Nephron (organoid): ENCODE measurements at regions not wholly inside any gene's neighbourhood (a gene's known extent, or its start where the extent isn't known, plus 50 kb on each side); places are given as distances from the start of the nearest gene placed in this dataset.

ENCODE experiments used
- H3K27ac Mint-ChIP-seq, 3 experiments: 2 replicates each; pipeline ENCODE4 v1.8.0; 2020; ENCODE audit warnings: mixed read lengths in 3 of 3, mild to moderate bottlenecking in 2 of 3, moderate library complexity in 1 of 3
- H3K27me3 Mint-ChIP-seq: 2 replicates; pipeline ENCODE4 v1.8.0; 2021; ENCODE audit warnings: low read depth, mild to moderate bottlenecking, moderate library complexity, mixed read lengths
- H3K36me3 Mint-ChIP-seq: 2 replicates; pipeline ENCODE4 v1.8.0; 2020; ENCODE audit warnings: low read depth, mixed read lengths
- H3K4me1 Mint-ChIP-seq: 2 replicates; pipeline ENCODE4 v1.8.0; 2020; ENCODE audit warnings: mixed read lengths
- H3K4me3 Mint-ChIP-seq, 3 experiments: 2 replicates each; pipeline ENCODE4 v1.8.0; 2020; ENCODE audit warnings: mild to moderate bottlenecking in 3 of 3, mixed read lengths in 3 of 3, moderate library complexity in 2 of 3
- H3K9me3 Mint-ChIP-seq: 2 replicates; pipeline ENCODE4 v1.8.0; 2020; ENCODE audit warnings: mixed read lengths
- TF ChIP-seq, protein P1 (sequence below), 3 experiments: fragments of 200-600 bp; sonication (generic); IDR thresholded peaks; one replicate each; pipeline ENCODE4 v1.5.0; 2021; ENCODE audit warnings: antibody characterized with exemption in 3 of 3; ENCODE audit not compliant: unreplicated experiment in 3 of 3

DNA sequence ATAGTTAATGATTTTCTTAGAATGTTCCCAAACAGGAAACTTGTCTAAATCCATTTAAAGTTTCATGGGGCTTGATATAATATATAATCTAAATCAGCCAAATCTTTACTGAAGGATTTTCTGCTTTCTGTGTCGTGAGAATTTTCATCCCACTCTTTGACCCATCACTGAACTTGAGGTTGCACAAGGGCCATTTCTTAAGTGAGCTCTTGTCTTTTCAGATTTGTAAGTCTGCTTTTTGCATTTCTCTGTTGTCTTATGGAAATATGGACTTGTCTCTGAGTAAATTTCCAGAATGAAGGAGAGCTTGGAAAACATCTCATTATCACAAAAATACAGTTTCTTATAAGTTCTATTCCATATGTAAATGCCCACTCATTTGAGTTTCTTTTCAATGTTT lies 149.2 kb upstream of the ARRDC3 start:
- Mint-ChIP-seq H3K27me3 (no peaks in the 10 kb centered on the region), H3K27ac (no peak overlapping the region), H3K4me1 (peaks cover 15% of the 10 kb centered on the region), H3K9me3 (no peaks in the 10 kb centered on the region), H3K36me3 (no peaks in the 10 kb centered on the region), H3K4me3 (no peak overlapping the region)
- TF ChIP-seq, protein P1, sequence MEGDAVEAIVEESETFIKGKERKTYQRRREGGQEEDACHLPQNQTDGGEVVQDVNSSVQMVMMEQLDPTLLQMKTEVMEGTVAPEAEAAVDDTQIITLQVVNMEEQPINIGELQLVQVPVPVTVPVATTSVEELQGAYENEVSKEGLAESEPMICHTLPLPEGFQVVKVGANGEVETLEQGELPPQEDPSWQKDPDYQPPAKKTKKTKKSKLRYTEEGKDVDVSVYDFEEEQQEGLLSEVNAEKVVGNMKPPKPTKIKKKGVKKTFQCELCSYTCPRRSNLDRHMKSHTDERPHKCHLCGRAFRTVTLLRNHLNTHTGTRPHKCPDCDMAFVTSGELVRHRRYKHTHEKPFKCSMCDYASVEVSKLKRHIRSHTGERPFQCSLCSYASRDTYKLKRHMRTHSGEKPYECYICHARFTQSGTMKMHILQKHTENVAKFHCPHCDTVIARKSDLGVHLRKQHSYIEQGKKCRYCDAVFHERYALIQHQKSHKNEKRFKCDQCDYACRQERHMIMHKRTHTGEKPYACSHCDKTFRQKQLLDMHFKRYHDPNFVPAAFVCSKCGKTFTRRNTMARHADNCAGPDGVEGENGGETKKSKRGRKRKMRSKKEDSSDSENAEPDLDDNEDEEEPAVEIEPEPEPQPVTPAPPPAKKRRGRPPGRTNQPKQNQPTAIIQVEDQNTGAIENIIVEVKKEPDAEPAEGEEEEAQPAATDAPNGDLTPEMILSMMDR (IDR thresholded peaks at IDR 0.05; ENCODE audit: unreplicated experiment in 3 of 3) = no peak

DNA sequence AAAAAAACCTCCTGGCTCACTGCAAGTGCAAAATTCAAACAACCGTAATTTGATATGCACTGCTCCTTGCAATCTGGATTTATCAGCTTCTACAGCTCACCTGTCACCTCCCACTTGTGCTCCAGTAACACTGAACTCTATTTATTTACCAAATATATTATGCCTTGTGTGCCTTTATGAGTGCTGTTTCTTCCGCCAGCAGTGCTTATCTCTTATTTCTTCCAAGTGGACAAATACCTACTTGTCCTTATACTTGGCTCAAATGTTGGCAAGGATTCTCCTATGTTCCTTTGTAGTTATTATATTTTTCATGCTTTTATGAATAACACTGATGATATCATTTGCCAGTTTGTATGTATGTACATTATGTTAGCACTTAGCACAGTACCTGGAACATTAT lies 145.7 kb upstream of the ARRDC3 start:
- Mint-ChIP-seq H3K27me3 (no peaks in the 10 kb centered on the region), H3K36me3 (no peaks in the 10 kb centered on the region), H3K4me1 (peaks cover 4% of the 10 kb centered on the region), H3K4me3 (no peak overlapping the region), H3K27ac (no peak overlapping the region), H3K9me3 (no peaks in the 10 kb centered on the region)
- TF ChIP-seq, protein P1 (IDR thresholded peaks at IDR 0.05; ENCODE audit: unreplicated experiment in 3 of 3) = no peak

DNA sequence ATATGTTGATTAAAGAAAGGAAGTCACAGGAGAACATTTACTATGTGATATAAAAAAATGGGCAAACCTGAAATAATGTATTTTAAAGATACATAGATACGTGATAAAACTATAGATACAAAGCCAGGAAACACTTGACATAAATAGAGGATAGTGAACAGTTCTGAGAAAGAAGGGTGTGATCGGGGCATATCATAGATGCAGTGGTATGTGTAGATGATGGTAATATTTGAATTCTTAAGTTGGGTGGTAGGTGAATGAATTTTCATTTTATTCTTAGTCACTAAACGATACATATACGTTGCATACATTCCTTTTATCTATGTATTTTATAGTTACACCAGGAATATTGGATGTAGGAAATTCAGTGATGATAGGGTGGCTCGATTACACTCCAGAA lies 138.7 kb upstream of the ARRDC3 start:
- H3K9me3 Mint-ChIP-seq = no peaks in the 10 kb centered on the region
- TF ChIP-seq, protein P1 (IDR thresholded peaks at IDR 0.05; ENCODE audit: unreplicated experiment in 3 of 3) = no peak
- no peaks in the 10 kb centered on the region for H3K27me3 Mint-ChIP-seq
- no peak overlapping the region for H3K27ac Mint-ChIP-seq
- no peak overlapping the region for H3K4me3 Mint-ChIP-seq
- H3K4me1 Mint-ChIP-seq = no peaks in the 10 kb centered on the region
- no peaks in the 10 kb centered on the region for H3K36me3 Mint-ChIP-seq

DNA sequence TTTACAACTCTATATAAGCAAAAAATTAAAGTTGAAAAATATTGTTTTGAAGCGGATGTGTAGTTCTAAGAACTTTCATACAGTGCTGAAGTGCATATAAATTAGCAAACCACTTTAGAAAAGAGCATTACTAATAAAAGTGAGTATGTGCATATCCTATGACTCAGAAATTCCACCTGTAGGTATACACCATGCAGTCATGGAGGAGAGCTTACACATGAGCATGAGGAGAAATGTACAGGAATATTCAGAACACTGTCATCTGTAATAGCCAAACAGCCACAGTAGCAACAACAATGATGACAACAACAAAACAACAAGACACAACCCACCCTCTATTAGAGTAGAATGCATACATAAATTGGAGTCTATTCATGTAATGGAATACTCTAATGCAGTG lies 138.2 kb upstream of the ARRDC3 start:
- Mint-ChIP-seq H3K27me3 (no peaks in the 10 kb centered on the region), H3K9me3 (no peaks in the 10 kb centered on the region), H3K36me3 (no peaks in the 10 kb centered on the region), H3K4me1 (no peaks in the 10 kb centered on the region), H3K4me3 (no peak overlapping the region), H3K27ac (no peak overlapping the region)
- TF ChIP-seq, protein P1 (IDR thresholded peaks at IDR 0.05; ENCODE audit: unreplicated experiment in 3 of 3) = no peak

DNA sequence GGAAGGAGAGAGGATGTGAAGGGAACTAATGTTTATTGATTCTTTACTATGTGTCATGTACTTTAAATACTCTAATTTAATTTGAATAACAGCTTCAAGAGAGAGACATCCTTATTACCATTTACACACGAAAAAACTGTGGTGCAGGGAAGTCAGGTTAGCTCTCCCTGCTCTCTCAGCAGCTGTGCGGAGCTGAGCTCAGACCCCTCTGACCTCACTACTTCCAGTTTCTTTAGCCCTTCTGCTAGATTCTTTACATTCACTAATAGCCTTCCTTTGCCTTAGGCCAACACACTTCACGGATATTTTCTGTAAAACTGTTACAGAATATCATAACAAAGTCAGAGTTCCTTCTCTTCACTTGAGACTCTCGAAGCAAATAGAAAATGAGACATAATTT lies 131.3 kb upstream of the ARRDC3 start:
- H3K4me3 Mint-ChIP-seq = no peak overlapping the region
- H3K9me3 Mint-ChIP-seq = no peaks in the 10 kb centered on the region
- TF ChIP-seq, protein P1 (IDR thresholded peaks at IDR 0.05; ENCODE audit: unreplicated experiment in 3 of 3) = no peak
- H3K36me3 Mint-ChIP-seq = no peaks in the 10 kb centered on the region
- H3K27me3 Mint-ChIP-seq = no peaks in the 10 kb centered on the region
- no peak overlapping the region for H3K27ac Mint-ChIP-seq
- H3K4me1 Mint-ChIP-seq = no peaks in the 10 kb centered on the region

DNA sequence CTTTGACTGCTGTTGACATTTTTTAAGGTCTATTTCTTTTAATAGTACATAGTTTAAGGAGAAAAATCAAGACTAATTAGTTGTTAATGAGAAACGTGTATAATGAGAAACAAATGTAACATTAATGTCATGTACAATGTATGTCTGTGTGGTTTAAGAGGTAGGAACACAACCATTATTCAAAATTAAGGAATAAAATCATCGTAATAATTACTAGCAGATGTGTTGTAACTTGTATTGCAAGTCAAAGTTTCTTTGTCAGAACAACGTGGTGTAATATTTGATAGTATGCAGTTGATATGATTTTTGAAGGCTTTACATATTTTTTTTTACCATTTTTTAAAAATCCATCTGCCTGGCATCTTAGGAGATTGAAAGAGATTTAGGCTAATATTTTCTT lies 120.2 kb upstream of the ARRDC3 start:
- no peaks in the 10 kb centered on the region for H3K9me3 Mint-ChIP-seq
- H3K4me1 Mint-ChIP-seq = peaks cover 4% of the 10 kb centered on the region
- TF ChIP-seq, protein P1 (IDR thresholded peaks at IDR 0.05; ENCODE audit: unreplicated experiment in 3 of 3) = no peak
- no peaks in the 10 kb centered on the region for H3K27me3 Mint-ChIP-seq
- no peak overlapping the region for H3K27ac Mint-ChIP-seq
- no peaks in the 10 kb centered on the region for H3K36me3 Mint-ChIP-seq
- no peak overlapping the region for H3K4me3 Mint-ChIP-seq
